Bronchial epithelial cell (primary cell): ENCODE measurements at regions not wholly inside any gene's neighbourhood (a gene's known extent, or its start where the extent isn't known, plus 50 kb on each side); places are given as distances from the start of the nearest gene placed in this dataset.

Source experiments
- DNase-seq: peaks from one replicate; pipeline ENCODE4 v3.0.0-alpha.2; 2010; ENCODE audit warnings: low read depth
- FAIRE-seq: peaks from 2 replicates; lab custom pipeline; 2011; peaks lifted over from hg19 to GRCh38; lab: Jason Lieb, UNC
- H3K27me3 ChIP-seq: 2 replicates; pipeline ENCODE4 v1.5.1; 2011; ENCODE audit warnings: low read length; ENCODE audit not compliant: control insufficient read depth, insufficient read depth
- H3K36me3 ChIP-seq: 2 replicates; pipeline ENCODE4 v1.5.1; 2011; ENCODE audit warnings: low read length; ENCODE audit not compliant: control insufficient read depth, insufficient read depth
- H3K4me3 ChIP-seq: 2 replicates; pipeline ENCODE4 v1.5.1; 2011; ENCODE audit warnings: mild to moderate bottlenecking, low read depth, low read length, control low read depth
- CTCF ChIP-seq: IDR thresholded peaks from 2 replicates; pipeline ENCODE4 v1.5.1; 2011; ENCODE audit warnings: mild to moderate bottlenecking, moderate library complexity, low read length, control low read depth, inconsistent platforms; ENCODE audit not compliant: insufficient read depth, severe bottlenecking

- no peaks in the 10 kb centered on the region for H3K36me3 ChIP-seq
- no peaks in the 10 kb centered on the region for H3K27me3 ChIP-seq
- peak; percentile 7 for DNase-seq
- no peak overlapping the region for H3K4me3 ChIP-seq
- no peak for TF ChIP-seq CTCF
- FAIRE-seq, result no peak
These were observed 331.8 kb upstream of the ITGA1 start for GRCh38 chr5:52455920-52456319.

GRCh38 chr5:52457810-52458209 lies 329.9 kb upstream of the ITGA1 start:
- no peaks in the 10 kb centered on the region for H3K27me3 ChIP-seq
- FAIRE-seq (no peak), DNase-seq (no peak)
- no peak overlapping the region for H3K4me3 ChIP-seq
- no peak for TF ChIP-seq CTCF
- no peaks in the 10 kb centered on the region for H3K36me3 ChIP-seq

- FAIRE-seq, result no peak
- Histone ChIP-seq H3K36me3 (no peaks in the 10 kb centered on the region), H3K4me3 (no peak overlapping the region), H3K27me3 (no peaks in the 10 kb centered on the region)
- no peak for DNase-seq
- TF ChIP-seq CTCF, result no peak
These were observed 321.6 kb upstream of the ITGA1 start for GRCh38 chr5:52466113-52466512.

DNA sequence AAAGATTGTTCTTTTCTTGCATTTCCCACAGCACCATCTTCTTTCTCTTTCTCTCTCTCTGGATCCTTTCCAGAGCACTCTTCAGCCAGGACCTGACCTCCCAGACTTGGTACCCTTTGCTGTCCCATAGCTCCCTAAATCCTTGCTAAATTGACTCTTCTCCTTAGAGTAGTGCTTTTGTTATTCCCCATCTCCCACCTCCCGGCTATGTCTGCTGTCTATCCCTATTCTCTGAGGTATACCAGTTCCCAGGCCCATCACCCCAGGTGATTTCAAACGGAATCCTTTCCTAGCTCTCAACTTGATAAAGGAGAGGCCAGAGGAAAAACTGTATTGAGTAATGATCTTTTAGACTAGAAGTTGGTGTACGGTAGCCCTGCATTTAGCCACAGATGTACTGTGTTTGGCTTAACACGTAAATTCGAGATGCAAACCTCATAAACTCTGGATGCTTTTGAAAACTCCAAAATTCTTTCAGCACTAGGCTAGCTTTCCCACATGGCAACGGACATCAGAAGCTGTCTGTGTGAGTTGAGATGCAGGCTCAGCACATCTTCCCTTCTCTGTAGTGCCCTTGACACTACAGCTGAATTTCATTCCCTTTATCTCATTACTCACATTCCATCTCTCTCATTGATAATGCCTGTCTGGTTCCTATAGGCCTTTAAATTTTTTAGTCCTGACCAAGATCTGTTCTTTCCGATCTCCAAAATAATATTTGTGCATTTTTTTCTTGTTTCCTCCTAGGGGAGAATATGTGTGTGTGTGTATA lies 320.8 kb upstream of the ITGA1 start:
- TF ChIP-seq CTCF, result no peak
- FAIRE-seq, result no peak
- no peaks in the 10 kb centered on the region for H3K27me3 ChIP-seq

DNA sequence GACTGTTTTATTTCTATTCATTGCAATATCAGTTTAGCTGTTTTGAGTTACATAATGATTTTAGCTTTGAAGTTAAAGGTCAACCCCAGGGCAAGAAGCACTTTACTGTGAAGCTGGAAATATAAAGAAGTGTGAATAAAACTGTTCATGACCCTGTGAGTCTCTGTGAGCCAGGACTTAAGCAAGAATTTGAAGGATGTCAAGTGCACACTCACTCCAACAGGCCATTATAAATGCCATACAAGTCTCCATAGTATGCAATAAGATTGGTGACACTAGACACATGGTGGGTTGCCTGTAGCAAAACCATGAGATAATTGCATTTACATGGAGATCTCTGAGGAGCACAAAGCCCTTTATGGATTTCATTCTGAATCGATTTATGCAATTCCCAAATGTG lies 318.7 kb upstream of the ITGA1 start:
- no peak for TF ChIP-seq CTCF
- FAIRE-seq, result no peak

More for the DNA sequence above, 320.8 kb upstream of the ITGA1 start:
- H3K36me3 ChIP-seq, result no peaks in the 10 kb centered on the region
- no peak for DNase-seq
- H3K4me3 ChIP-seq, result no peak overlapping the region

DNA sequence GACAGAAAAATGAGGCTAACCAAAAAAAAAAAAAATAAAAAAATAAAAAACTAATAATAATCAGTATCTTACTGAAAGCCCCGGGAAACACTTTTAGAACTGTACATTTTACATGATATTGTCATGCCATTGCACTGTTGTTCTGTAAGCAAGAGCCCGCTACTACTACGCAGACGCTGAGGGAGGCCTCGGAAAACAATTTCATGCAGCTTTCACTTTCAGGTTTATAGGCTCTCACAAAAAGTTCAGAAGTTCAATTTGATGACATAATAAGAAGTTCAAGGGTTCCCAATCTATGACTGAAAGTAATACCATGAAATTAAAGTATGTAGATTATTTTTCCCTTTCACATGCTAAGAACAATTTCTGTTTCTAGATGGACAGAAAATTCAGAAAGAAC lies 318.3 kb upstream of the ITGA1 start:
- H3K4me3 ChIP-seq, result no peak overlapping the region
- TF ChIP-seq CTCF, result no peak
- no peak for FAIRE-seq
- no peaks in the 10 kb centered on the region for H3K36me3 ChIP-seq
- H3K27me3 ChIP-seq, result no peaks in the 10 kb centered on the region
- DNase-seq, result no peak

More for the DNA sequence above, 318.7 kb upstream of the ITGA1 start:
- Histone ChIP-seq H3K27me3 (no peaks in the 10 kb centered on the region), H3K4me3 (no peak overlapping the region), H3K36me3 (no peaks in the 10 kb centered on the region)
- DNase-seq, result no peak
